Left kidney (tissue), 1 donor: ENCODE measurements at regions not wholly inside any gene's neighbourhood (a gene's known extent, or its start where the extent isn't known, plus 50 kb on each side); places are given as distances from the start of the nearest gene placed in this dataset.

ENCODE experiments used
- DNase-seq: peaks from one replicate; pipeline ENCODE4 v3.0.0-alpha.2; 2013

- no peak for DNase-seq
These were observed 174.2 kb downstream of the BUD13 start for GRCh38 chr11:116598556-116598955.

GRCh38 chr11:116598036-116598435 lies 174.8 kb downstream of the BUD13 start:
- DNase-seq, result no peak

GRCh38 chr11:116596346-116597260 lies 176.2 kb downstream of the BUD13 start:
- DNase-seq, result no peak

- DNase-seq, result no peak
These were observed 177.4 kb downstream of the BUD13 start for GRCh38 chr11:116595305-116595880.

- DNase-seq, result no peak
These were observed 181.8 kb downstream of the BUD13 start for GRCh38 chr11:116590844-116591570.

- DNase-seq, result no peak
These were observed 183.4 kb downstream of the BUD13 start for GRCh38 chr11:116589402-116589801.

GRCh38 chr11:116586392-116586791 lies 186.4 kb downstream of the BUD13 start:
- no peak for DNase-seq

GRCh38 chr11:116582571-116582970 lies 190.2 kb downstream of the BUD13 start:
- no peak for DNase-seq

- DNase-seq, result no peak
These were observed 191.4 kb downstream of the BUD13 start for GRCh38 chr11:116581349-116581748.

- no peak for DNase-seq
These were observed 192.0 kb downstream of the BUD13 start for GRCh38 chr11:116580799-116581198.

- no peak for DNase-seq
These were observed 192.7 kb downstream of the BUD13 start for GRCh38 chr11:116579857-116580727.

- no peak for DNase-seq
These were observed 193.6 kb downstream of the BUD13 start for GRCh38 chr11:116579031-116579653.

GRCh38 chr11:116577956-116578355 lies 194.8 kb downstream of the BUD13 start:
- no peak for DNase-seq

- DNase-seq, result no peak
These were observed 195.5 kb downstream of the BUD13 start for GRCh38 chr11:116577273-116577672.

GRCh38 chr11:116576526-116576925 lies 196.3 kb downstream of the BUD13 start:
- no peak for DNase-seq

GRCh38 chr11:116567721-116568242 lies 205.0 kb downstream of the BUD13 start:
- DNase-seq, result no peak

- no peak for DNase-seq
These were observed 209.1 kb downstream of the BUD13 start for GRCh38 chr11:116563712-116564047.

- DNase-seq, result no peak
These were observed 209.6 kb downstream of the BUD13 start for GRCh38 chr11:116563028-116563711.

GRCh38 chr11:116560589-116560988 lies 212.2 kb downstream of the BUD13 start:
- DNase-seq, result no peak

GRCh38 chr11:116558504-116559211 lies 214.1 kb downstream of the BUD13 start:
- no peak for DNase-seq
